PC-3 (cell line): ENCODE measurements at regions not wholly inside any gene's neighbourhood (a gene's known extent, or its start where the extent isn't known, plus 50 kb on each side); places are given as distances from the start of the nearest gene placed in this dataset.

Experiments used
- EZH2 ChIP-seq: fragments of 300-600 bp; sonication (generic); IDR thresholded peaks from one replicate; pipeline ENCODE4 v1.6.1; 2017; ENCODE audit warnings: antibody characterized with exemption, mild to moderate bottlenecking, low read length; ENCODE audit not compliant: unreplicated experiment
- EZH2phosphoT487 ChIP-seq: fragments of 300-600 bp; sonication (generic); IDR thresholded peaks from 2 replicates; pipeline ENCODE4 v1.6.1; 2018; ENCODE audit warnings: mild to moderate bottlenecking, antibody characterized with exemption, low read length, borderline replicate concordance
- TF ChIP-seq, protein P1 (sequence below): fragments of 300-600 bp; sonication (generic); conservative IDR thresholded peaks from 2 replicates; pipeline ENCODE4 v1.5.1; 2017; ENCODE audit warnings: antibody characterized with exemption, low read depth, mild to moderate bottlenecking, low read length

DNA sequence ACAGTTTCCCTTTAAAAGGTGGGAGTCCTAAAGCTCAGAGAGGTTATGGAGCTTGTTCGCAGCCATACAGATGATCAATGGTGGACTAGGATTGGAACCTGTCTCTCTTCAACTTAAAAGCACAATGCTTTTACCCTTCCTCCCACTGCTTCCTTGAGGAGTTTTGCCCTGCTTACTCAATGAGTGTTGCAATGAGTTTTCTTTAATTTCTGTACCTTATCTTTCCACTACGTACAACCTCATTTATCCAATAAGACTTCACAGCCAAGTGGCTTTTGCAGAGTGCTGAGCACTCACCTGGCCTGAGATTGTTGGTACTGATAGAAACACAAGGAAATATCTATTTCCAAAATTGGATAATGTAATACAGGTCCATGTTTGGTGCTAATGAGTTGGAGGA lies 64.7 kb upstream of the ANKRD55 start:
- TF ChIP-seq, protein P1, sequence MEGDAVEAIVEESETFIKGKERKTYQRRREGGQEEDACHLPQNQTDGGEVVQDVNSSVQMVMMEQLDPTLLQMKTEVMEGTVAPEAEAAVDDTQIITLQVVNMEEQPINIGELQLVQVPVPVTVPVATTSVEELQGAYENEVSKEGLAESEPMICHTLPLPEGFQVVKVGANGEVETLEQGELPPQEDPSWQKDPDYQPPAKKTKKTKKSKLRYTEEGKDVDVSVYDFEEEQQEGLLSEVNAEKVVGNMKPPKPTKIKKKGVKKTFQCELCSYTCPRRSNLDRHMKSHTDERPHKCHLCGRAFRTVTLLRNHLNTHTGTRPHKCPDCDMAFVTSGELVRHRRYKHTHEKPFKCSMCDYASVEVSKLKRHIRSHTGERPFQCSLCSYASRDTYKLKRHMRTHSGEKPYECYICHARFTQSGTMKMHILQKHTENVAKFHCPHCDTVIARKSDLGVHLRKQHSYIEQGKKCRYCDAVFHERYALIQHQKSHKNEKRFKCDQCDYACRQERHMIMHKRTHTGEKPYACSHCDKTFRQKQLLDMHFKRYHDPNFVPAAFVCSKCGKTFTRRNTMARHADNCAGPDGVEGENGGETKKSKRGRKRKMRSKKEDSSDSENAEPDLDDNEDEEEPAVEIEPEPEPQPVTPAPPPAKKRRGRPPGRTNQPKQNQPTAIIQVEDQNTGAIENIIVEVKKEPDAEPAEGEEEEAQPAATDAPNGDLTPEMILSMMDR, result no peak
- no peak for TF ChIP-seq EZH2
- no peak for TF ChIP-seq EZH2phosphoT487
